GM19035 (cell line): ENCODE measurements at regions not wholly inside any gene's neighbourhood (a gene's known extent, or its start where the extent isn't known, plus 50 kb on each side); places are given as distances from the start of the nearest gene placed in this dataset.
"Not testable (repeated sequence)": the region's sequence is repeated elsewhere in the genome, so short reads cannot be mapped to it uniquely, and the experiment has no call there.

Experiments
- ATAC-seq: cut with Tn5 transposase; IDR thresholded peaks from one replicate; pipeline ENCODE4 v1.9.1; 2021; ENCODE audit not compliant: unreplicated experiment

- ATAC-seq, result not testable (repeated sequence)
Measured at GRCh38 chr16:21363550-21364223, 85.6 kb upstream of the CRYM start.

- not testable (repeated sequence) for ATAC-seq
Measured at GRCh38 chr16:21361612-21362227, 83.6 kb upstream of the CRYM start.

GRCh38 chr16:21361045-21361444 lies 83.0 kb upstream of the CRYM start:
- ATAC-seq, result not testable (repeated sequence)

GRCh38 chr16:21359513-21359912 lies 81.4 kb upstream of the CRYM start:
- ATAC-seq, result peak; percentile 6

- ATAC-seq, result peak; percentile 52
Measured at GRCh38 chr16:21358261-21358795, 80.2 kb upstream of the CRYM start.

- ATAC-seq, result not testable (repeated sequence)
Measured at GRCh38 chr16:21356308-21356707, 78.2 kb upstream of the CRYM start.

GRCh38 chr16:21351433-21351832 lies 73.3 kb upstream of the CRYM start:
- ATAC-seq, result not testable (repeated sequence)

- ATAC-seq, result not testable (repeated sequence)
Measured at GRCh38 chr16:21350851-21351250, 72.8 kb upstream of the CRYM start.

- ATAC-seq, result not testable (repeated sequence)
Measured at GRCh38 chr16:21349336-21349735, 71.2 kb upstream of the CRYM start.

- not testable (repeated sequence) for ATAC-seq
Measured at GRCh38 chr16:21348815-21349214, 70.7 kb upstream of the CRYM start.

GRCh38 chr16:21347538-21347937 lies 69.4 kb upstream of the CRYM start:
- not testable (repeated sequence) for ATAC-seq

- ATAC-seq, result not testable (repeated sequence)
Measured at GRCh38 chr16:21346756-21347491, 68.8 kb upstream of the CRYM start.

- not testable (repeated sequence) for ATAC-seq
Measured at GRCh38 chr16:21344361-21344912, 66.3 kb upstream of the CRYM start.

GRCh38 chr16:21341101-21341500 lies 63.0 kb upstream of the CRYM start:
- ATAC-seq, result no peak

GRCh38 chr16:21339941-21340340 lies 61.9 kb upstream of the CRYM start:
- no peak for ATAC-seq

- ATAC-seq, result no peak
Measured at GRCh38 chr16:21339269-21339641, 61.2 kb upstream of the CRYM start.

- ATAC-seq, result no peak
Measured at GRCh38 chr16:21338537-21339268, 60.6 kb upstream of the CRYM start.

GRCh38 chr16:21336231-21336630 lies 58.1 kb upstream of the CRYM start:
- ATAC-seq, result no peak

- not testable (repeated sequence) for ATAC-seq
Measured at GRCh38 chr16:21334188-21335146, 56.4 kb upstream of the CRYM start.

GRCh38 chr16:21333683-21334082 lies 55.6 kb upstream of the CRYM start:
- not testable (repeated sequence) for ATAC-seq
